ENCODE measurements at regions not wholly inside any gene's neighbourhood (a gene's known extent, or its start where the extent isn't known, plus 50 kb on each side); places are given as distances from the start of the nearest gene placed in this dataset.
"Not testable (repeated sequence)": the region's sequence is repeated elsewhere in the genome, so short reads cannot be mapped to it uniquely, and the experiment has no call there.

GRCh38 chr5:167858186-167858855, 433.1 kb upstream of the WWC1 start:
- DNase-seq (ENCODE audit: low read depth, low spot score): not testable (repeated sequence)

- DNase-seq (ENCODE audit: low read depth, low spot score): no peak
Observed at GRCh38 chr5:167861129-167861927, 430.1 kb upstream of the WWC1 start.

GRCh38 chr5:167861928-167862426, 429.5 kb upstream of the WWC1 start:
- DNase-seq (ENCODE audit: low read depth, low spot score): no peak

- no peak for DNase-seq (ENCODE audit: low read depth, low spot score)
Observed at GRCh38 chr5:167863883-167864282, 427.6 kb upstream of the WWC1 start.

- no peak for DNase-seq (ENCODE audit: low read depth, low spot score)
Observed at GRCh38 chr5:167864801-167865200, 426.6 kb upstream of the WWC1 start.

- DNase-seq (ENCODE audit: low read depth, low spot score): no peak
Observed at GRCh38 chr5:167866797-167867196, 424.6 kb upstream of the WWC1 start.

- DNase-seq (ENCODE audit: low read depth, low spot score): no peak
Observed at GRCh38 chr5:167867281-167867680, 424.2 kb upstream of the WWC1 start.

GRCh38 chr5:167869125-167869524, 422.3 kb upstream of the WWC1 start:
- no peak for DNase-seq (ENCODE audit: low read depth, low spot score)

- DNase-seq (ENCODE audit: low read depth, low spot score): no peak
Observed at GRCh38 chr5:167870055-167870454, 421.4 kb upstream of the WWC1 start.

GRCh38 chr5:167871091-167871490, 420.4 kb upstream of the WWC1 start:
- no peak for DNase-seq (ENCODE audit: low read depth, low spot score)

- no peak for DNase-seq (ENCODE audit: low read depth, low spot score)
Observed at GRCh38 chr5:167872791-167873190, 418.7 kb upstream of the WWC1 start.

GRCh38 chr5:167877114-167877722, 414.2 kb upstream of the WWC1 start:
- no peak for DNase-seq (ENCODE audit: low read depth, low spot score)

- DNase-seq (ENCODE audit: low read depth, low spot score): no peak
Observed at GRCh38 chr5:167877924-167878323, 413.5 kb upstream of the WWC1 start.

- DNase-seq (ENCODE audit: low read depth, low spot score): no peak
Observed at GRCh38 chr5:167880420-167880819, 411.0 kb upstream of the WWC1 start.

- no peak for DNase-seq (ENCODE audit: low read depth, low spot score)
Observed at GRCh38 chr5:167881041-167881440, 410.4 kb upstream of the WWC1 start.

GRCh38 chr5:167886196-167886595, 405.2 kb upstream of the WWC1 start:
- DNase-seq (ENCODE audit: low read depth, low spot score): no peak

- DNase-seq (ENCODE audit: low read depth, low spot score): no peak
Observed at GRCh38 chr5:167888393-167888792, 403.1 kb upstream of the WWC1 start.

- no peak for DNase-seq (ENCODE audit: low read depth, low spot score)
Observed at GRCh38 chr5:167889276-167889675, 402.2 kb upstream of the WWC1 start.

- no peak for DNase-seq (ENCODE audit: low read depth, low spot score)
Observed at GRCh38 chr5:167892352-167893115, 398.9 kb upstream of the WWC1 start.

GRCh38 chr5:167893271-167893670, 398.2 kb upstream of the WWC1 start:
- no peak for DNase-seq (ENCODE audit: low read depth, low spot score)

- no peak for DNase-seq (ENCODE audit: low read depth, low spot score)
Observed at GRCh38 chr5:167894631-167895472, 396.6 kb upstream of the WWC1 start.

Measured in pulmonary artery endothelial cell (primary cell).